B cell (primary cell): ENCODE measurements at regions not wholly inside any gene's neighbourhood (a gene's known extent, or its start where the extent isn't known, plus 50 kb on each side); places are given as distances from the start of the nearest gene placed in this dataset.

Experiments
- ATAC-seq: fragments of 200-7000 bp; cut with Tn5 transposase; one replicate; pipeline ENCODE4 v1.10.0; 2021; ENCODE audit warnings: low read depth, mild to moderate bottlenecking, moderate number of reproducible peaks, moderate library complexity
- CTCF ChIA-PET: fragments of 350-600 bp; sonication (Branson Sonifier 250); formaldehyde crosslinking; loops from one replicate; lab custom pipeline; 2021; ENCODE audit warnings: antibody characterized with exemption, inconsistent platforms; lab: Charles Lee
- POLR2A ChIA-PET: fragments of 350-600 bp; sonication (Branson Sonifier 250); formaldehyde crosslinking; loops from one replicate; lab custom pipeline; 2021; ENCODE audit warnings: antibody characterized with exemption; lab: Charles Lee
- DNase-seq: peaks from one replicate; pipeline ENCODE4 v3.0.0; 2013
- H2AFZ ChIP-seq: 2 replicates; pipeline ENCODE4 v1.6.1; 2012; ENCODE audit warnings: mild to moderate bottlenecking, low read depth, low read length; ENCODE audit not compliant: insufficient read depth, poor library complexity, severe bottlenecking
- H3K27ac ChIP-seq, 2 donors: 1 replicate in 1 of 2; 2 replicates in 1 of 2; pipeline ENCODE4 v1.5.1; 2012 to 2013; ENCODE audit warnings: low read length in 2 of 2, mild to moderate bottlenecking in 2 of 2, moderate library complexity in 1 of 2
- H3K27me3 ChIP-seq, 4 experiments: fragments of 200-600 bp in 1 of 4; sonication (generic) in 1 of 4; replicated peaks in 1 of 4; 1 replicate in 2 of 4; 2 replicates in 2 of 4; pipeline versions ENCODE4 v1.6.1 to v1.7.0; 2013 to 2016; ENCODE audit warnings: low read length in 3 of 4, mild to moderate bottlenecking in 2 of 4, mixed read lengths in 1 of 4, moderate library complexity in 1 of 4; ENCODE audit not compliant: insufficient read depth in 4 of 4, control insufficient read depth in 3 of 4; ENCODE audit errors: control extremely low read depth in 1 of 4
- H3K36me3 ChIP-seq, 2 experiments: replicated peaks in 1 of 2; 1 replicate in 1 of 2; 2 replicates in 1 of 2; pipeline versions ENCODE4 v1.6.1 to v1.7.1; 2013; ENCODE audit warnings: low read length in 1 of 2; ENCODE audit not compliant: insufficient read depth in 2 of 2, control insufficient read depth in 1 of 2; ENCODE audit errors: control extremely low read depth in 1 of 2, extremely low read depth in 1 of 2
- H3K4me1 ChIP-seq, 2 donors: fragments of 200-600 bp in 1 of 2; sonication (generic) in 1 of 2; 1 replicate in 1 of 2; 2 replicates in 1 of 2; pipeline versions ENCODE4 v1.5.1 to v1.6.1; 2013 to 2017; ENCODE audit warnings: low read length in 2 of 2; ENCODE audit not compliant: control insufficient read depth in 2 of 2, insufficient read depth in 2 of 2
- H3K4me2 ChIP-seq: replicated peaks from 2 replicates; pipeline ENCODE3; 2012; ENCODE audit warnings: mild to moderate bottlenecking, low read depth, low read length; ENCODE audit not compliant: poor library complexity, severe bottlenecking
- H3K4me3 ChIP-seq, 5 experiments: fragments of 200-600 bp in 1 of 5; sonication (generic) in 1 of 5; 1 replicate in 3 of 5; 2 replicates in 2 of 5; pipeline versions ENCODE4 v1.5.1 to v1.7.0; 2011 to 2016; ENCODE audit warnings: low read length in 4 of 5, mild to moderate bottlenecking in 4 of 5, low read depth in 2 of 5, control low read depth in 1 of 5, moderate library complexity in 1 of 5; ENCODE audit not compliant: insufficient read depth in 1 of 5; ENCODE audit errors: control extremely low read depth in 1 of 5, extremely low read depth in 1 of 5
- H3K79me2 ChIP-seq: fragments of 200-600 bp; sonication (generic); one replicate; pipeline ENCODE4 v1.6.0; 2016; ENCODE audit warnings: low read length; ENCODE audit not compliant: control insufficient read depth, insufficient read depth
- H3K9ac ChIP-seq: fragments of 200-600 bp; sonication (generic); 2 replicates; pipeline ENCODE4 v1.6.1; 2017; ENCODE audit warnings: mild to moderate bottlenecking, low read length, moderate library complexity
- H3K9me3 ChIP-seq, 3 donors: one replicate each; pipeline versions ENCODE4 v1.6.1 to v1.7.1; 2013; ENCODE audit warnings: low read length in 2 of 3; ENCODE audit not compliant: control insufficient read depth in 2 of 3, insufficient read depth in 1 of 3; ENCODE audit errors: control extremely low read depth in 1 of 3
- H4K20me1 ChIP-seq: 2 replicates; pipeline ENCODE4 v1.6.0; 2012; ENCODE audit warnings: mild to moderate bottlenecking, low read length; ENCODE audit not compliant: insufficient read depth, control insufficient read depth, poor library complexity, severe bottlenecking
- H3K27ac Mint-ChIP-seq: one replicate; pipeline ENCODE4 v1.8.0; 2021; ENCODE audit warnings: mixed read lengths
- H3K27me3 Mint-ChIP-seq: one replicate; pipeline ENCODE4 v1.8.0; 2021; ENCODE audit warnings: mixed read lengths
- H3K4me1 Mint-ChIP-seq: one replicate; pipeline ENCODE4 v1.8.0; 2021; ENCODE audit warnings: mixed read lengths
- H3K4me3 Mint-ChIP-seq: one replicate; pipeline ENCODE4 v1.8.0; 2021; ENCODE audit warnings: mixed read lengths
- H3K9me3 Mint-ChIP-seq: one replicate; pipeline ENCODE4 v1.8.0; 2022; ENCODE audit warnings: mixed read lengths; ENCODE audit not compliant: insufficient read depth
- CTCF ChIP-seq: fragments of 200-600 bp; IDR thresholded peaks from one replicate; pipeline ENCODE4 v1.8.0; 2022; ENCODE audit warnings: antibody characterized with exemption, mild to moderate bottlenecking
- EZH2 ChIP-seq: IDR thresholded peaks from 2 replicates; pipeline ENCODE4 v1.6.1; 2012; ENCODE audit warnings: borderline replicate concordance, low read depth, mild to moderate bottlenecking, moderate library complexity, low read length; ENCODE audit not compliant: insufficient read depth, poor library complexity, severe bottlenecking
- WGBS: methylation state at CpG from one replicate; pipeline ENCODE4 v1.1.5; 2013; ENCODE audit warnings: missing lambda C conversion rate; ENCODE audit not compliant: insufficient coverage; 5-methylcytosine and 5-hydroxymethylcytosine counted together
- intact Hi-C: fragments of 100-400 bp; cut with micrococcal nuclease; formaldehyde crosslinking; loops from one replicate; pipeline ENCODE4 v1.10.0; 2022

- H3K9ac ChIP-seq: no peak overlapping the region
- Mint-ChIP-seq H3K4me3 (no peak overlapping the region), H3K4me1 (no peaks in the 10 kb centered on the region), H3K27me3 (peaks cover 26% of the 10 kb centered on the region), H3K9me3 (no peaks in the 10 kb centered on the region), H3K27ac (no peak overlapping the region)
- no peak overlapping the region for H3K27ac ChIP-seq
- no peak overlapping the region for H3K4me2 ChIP-seq
- POLR2A ChIA-PET: no interaction called here
- ATAC-seq (no peak), DNase-seq (no peak)
- no peak overlapping the region for H3K4me3 ChIP-seq
- peaks cover 0 to 6% (median 0%) of the 10 kb centered on the region in 3 donors for H3K9me3 ChIP-seq
- WGBS: 89% methylated on average over 9 of the region's 13 CpGs
- H2AFZ ChIP-seq: no peak overlapping the region
- CTCF ChIA-PET: no interaction called here
- H3K4me1 ChIP-seq: no peaks in the 10 kb centered on the region
- no peaks in the 10 kb centered on the region for H3K36me3 ChIP-seq
- H3K79me2 ChIP-seq: no peaks in the 10 kb centered on the region
- H4K20me1 ChIP-seq: no peaks in the 10 kb centered on the region
- TF ChIP-seq CTCF (no peak), EZH2 (no peak)
- peaks cover 0 to 20% (median 3%) of the 10 kb centered on the region in 4 experiments for H3K27me3 ChIP-seq
- intact Hi-C loops: no loop called here
These were observed 92.3 kb upstream of the RTL6 start for GRCh38 chr22:44590291-44590690.

DNA sequence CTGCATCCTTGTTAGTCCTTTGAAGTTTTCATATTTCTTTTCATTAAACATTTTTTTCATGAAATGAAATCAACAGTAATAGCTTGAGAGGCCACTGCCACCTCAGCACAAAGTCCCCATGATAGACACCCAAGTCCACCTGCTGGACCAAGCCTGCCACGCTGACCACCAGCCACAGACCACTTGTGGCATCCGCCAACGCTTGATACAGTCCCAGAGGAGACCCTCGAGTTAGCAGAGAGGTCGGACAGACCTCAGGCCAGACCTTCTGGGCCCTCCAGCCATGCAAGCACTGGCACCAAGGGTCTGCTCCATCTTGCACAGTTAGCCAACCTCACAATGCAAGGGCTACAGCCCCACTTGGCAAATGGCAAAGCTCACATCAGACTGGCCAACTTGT, 91.8 kb upstream of the RTL6 start:
- Histone ChIP-seq H3K4me3 (no peak overlapping the region), H3K4me1 (no peaks in the 10 kb centered on the region), H4K20me1 (no peaks in the 10 kb centered on the region), H3K79me2 (no peaks in the 10 kb centered on the region), H3K36me3 (no peaks in the 10 kb centered on the region), H3K9me3 (peaks cover 0 to 6% (median 0%) of the 10 kb centered on the region in 3 donors), H3K27me3 (peaks cover 0 to 18% (median 3%) of the 10 kb centered on the region in 4 experiments), H2AFZ (no peak overlapping the region), H3K9ac (no peak overlapping the region), H3K4me2 (no peak overlapping the region), H3K27ac (no peak overlapping the region)
- H3K27ac Mint-ChIP-seq: no peak overlapping the region
- TF ChIP-seq EZH2 (no peak), CTCF (no peak)
- DNase-seq: no peak
- 92% methylated on average over 5 of the region's 5 CpGs for WGBS
- ChIA-PET CTCF (no interaction called here), POLR2A (no interaction called here)
- intact Hi-C loops: no loop called here
- H3K9me3 Mint-ChIP-seq: no peaks in the 10 kb centered on the region
- no peak overlapping the region for H3K4me3 Mint-ChIP-seq
- no peak for ATAC-seq
- H3K27me3 Mint-ChIP-seq: peaks cover 23% of the 10 kb centered on the region
- H3K4me1 Mint-ChIP-seq: no peaks in the 10 kb centered on the region
